AG04449 (cell line): ENCODE measurements at regions not wholly inside any gene's neighbourhood (a gene's known extent, or its start where the extent isn't known, plus 50 kb on each side); places are given as distances from the start of the nearest gene placed in this dataset.

Experiments
- CTCF ChIA-PET: fragments of 350-600 bp; formaldehyde crosslinking; extraction: SDS; loops from one replicate; lab custom pipeline; 2021; ENCODE audit warnings: antibody characterized with exemption; lab: Yijun Ruan, JAX
- POLR2A ChIA-PET: fragments of 400-600, 350-600 bp; formaldehyde crosslinking; extraction: SDS; loops from one replicate; lab custom pipeline; 2020; ENCODE audit warnings: antibody characterized with exemption, inconsistent platforms; lab: Yijun Ruan, JAX
- DNase-seq: peaks from one replicate; pipeline ENCODE4 v3.0.0-alpha.2; 2010; ENCODE audit warnings: low read depth, low spot score
- H3K4me3 ChIP-seq: 2 replicates; pipeline ENCODE4 v1.5.1; 2011; ENCODE audit warnings: low read depth, mild to moderate bottlenecking, control low read depth, low read length
- CTCF ChIP-seq: IDR thresholded peaks from one replicate; pipeline ENCODE4 v1.5.1; 2011; ENCODE audit warnings: mild to moderate bottlenecking, moderate library complexity, low read length, control low read depth, inconsistent platforms; ENCODE audit not compliant: insufficient read depth; ENCODE audit errors: missing control alignments

GRCh38 chrX:113975441-113975840 is 608.4 kb upstream of the HTR2C start:
- TF ChIP-seq CTCF = no peak
- no peak for DNase-seq
- CTCF ChIA-PET = no interaction called here
- POLR2A ChIA-PET = no interaction called here
- H3K4me3 ChIP-seq = no peak overlapping the region

- no peak for DNase-seq
- CTCF ChIA-PET = no interaction called here
- no peak for TF ChIP-seq CTCF
- POLR2A ChIA-PET = no interaction called here
- no peak overlapping the region for H3K4me3 ChIP-seq
Measured at GRCh38 chrX:113974881-113975280, 609.0 kb upstream of the HTR2C start.

- ChIA-PET CTCF (no interaction called here), POLR2A (no interaction called here)
- no peak overlapping the region for H3K4me3 ChIP-seq
- TF ChIP-seq CTCF = no peak
- DNase-seq = no peak
Measured at GRCh38 chrX:113973706-113974105, 610.2 kb upstream of the HTR2C start.

GRCh38 chrX:113966791-113967190 is 617.1 kb upstream of the HTR2C start:
- TF ChIP-seq CTCF = no peak

GRCh38 chrX:113962343-113962742 is 621.5 kb upstream of the HTR2C start:
- TF ChIP-seq CTCF = no peak
- DNase-seq = no peak
- CTCF ChIA-PET = no interaction called here
- no peak overlapping the region for H3K4me3 ChIP-seq
- POLR2A ChIA-PET = no interaction called here

More at GRCh38 chrX:113966791-113967190, 617.1 kb upstream of the HTR2C start:
- no peak overlapping the region for H3K4me3 ChIP-seq
- DNase-seq = no peak
- ChIA-PET POLR2A (no interaction called here), CTCF (no interaction called here)

- no peak for TF ChIP-seq CTCF
- no peak overlapping the region for H3K4me3 ChIP-seq
- ChIA-PET POLR2A (no interaction called here), CTCF (no interaction called here)
- no peak for DNase-seq
Measured at GRCh38 chrX:113959912-113960626, 623.8 kb upstream of the HTR2C start.
